Activated B cell treated with CpG ODN at 0.5 μM for 24 hours (primary cell): ENCODE measurements at regions not wholly inside any gene's neighbourhood (a gene's known extent, or its start where the extent isn't known, plus 50 kb on each side); places are given as distances from the start of the nearest gene placed in this dataset.

Experiments used
- ATAC-seq: fragments of 200-7000 bp; cut with Tn5 transposase; one replicate; pipeline ENCODE4 v1.10.0; 2021; ENCODE audit warnings: low read depth, mild to moderate bottlenecking, moderate library complexity
- CTCF ChIA-PET: fragments of 350-600 bp; sonication (Branson Sonifier 250); formaldehyde crosslinking; loops from one replicate; lab custom pipeline; 2021; ENCODE audit warnings: antibody characterized with exemption; lab: Charles Lee
- POLR2A ChIA-PET: fragments of 350-600 bp; sonication (Branson Sonifier 250); formaldehyde crosslinking; loops from one replicate; lab custom pipeline; 2021; ENCODE audit warnings: antibody characterized with exemption; lab: Charles Lee
- DNase-seq: peaks from one replicate; pipeline ENCODE4 v3.0.0; 2022
- H3K27ac Mint-ChIP-seq: one replicate; pipeline ENCODE4 v1.8.0; 2020; ENCODE audit warnings: mixed read lengths
- H3K27me3 Mint-ChIP-seq: one replicate; pipeline ENCODE4 v1.8.0; 2021; ENCODE audit warnings: mixed read lengths
- H3K36me3 Mint-ChIP-seq: one replicate; pipeline ENCODE4 v1.8.0; 2021; ENCODE audit warnings: low read depth, mixed read lengths
- H3K4me1 Mint-ChIP-seq: one replicate; pipeline ENCODE4 v1.8.0; 2021; ENCODE audit warnings: mixed read lengths
- H3K4me3 Mint-ChIP-seq: one replicate; pipeline ENCODE4 v1.8.0; 2020; ENCODE audit warnings: mild to moderate bottlenecking, mixed read lengths
- H3K9me3 Mint-ChIP-seq: one replicate; pipeline ENCODE4 v1.8.0; 2020; ENCODE audit warnings: mixed read lengths
- intact Hi-C: fragments of 100-400 bp; cut with micrococcal nuclease; formaldehyde crosslinking; loops from one replicate; pipeline ENCODE4 v1.15.1; 2024
- TF ChIP-seq, protein P1 (sequence below): fragments of 200-600 bp; IDR thresholded peaks from one replicate; pipeline ENCODE4 v1.8.0; 2022; ENCODE audit warnings: antibody characterized with exemption, mild to moderate bottlenecking

GRCh38 chr18:8969639-8970390, 132.7 kb upstream of the NDUFV2 start:
- ATAC-seq (no peak), DNase-seq (no peak)
- ChIA-PET CTCF (interaction anchor here (0.7 kb wide), 1 partner anchor 18 kb away, joined by 3 read pairs; no protein-coding TSS in a partner anchor), POLR2A (no interaction called here)
- H3K27me3 Mint-ChIP-seq: peaks cover 6% of the 10 kb centered on the region
- H3K27ac Mint-ChIP-seq: no peak overlapping the region
- no peak overlapping the region for H3K4me3 Mint-ChIP-seq
- intact Hi-C loops: no loop called here
- H3K36me3 Mint-ChIP-seq: no peaks in the 10 kb centered on the region
- H3K9me3 Mint-ChIP-seq: peaks cover 3% of the 10 kb centered on the region
- TF ChIP-seq, protein P1, sequence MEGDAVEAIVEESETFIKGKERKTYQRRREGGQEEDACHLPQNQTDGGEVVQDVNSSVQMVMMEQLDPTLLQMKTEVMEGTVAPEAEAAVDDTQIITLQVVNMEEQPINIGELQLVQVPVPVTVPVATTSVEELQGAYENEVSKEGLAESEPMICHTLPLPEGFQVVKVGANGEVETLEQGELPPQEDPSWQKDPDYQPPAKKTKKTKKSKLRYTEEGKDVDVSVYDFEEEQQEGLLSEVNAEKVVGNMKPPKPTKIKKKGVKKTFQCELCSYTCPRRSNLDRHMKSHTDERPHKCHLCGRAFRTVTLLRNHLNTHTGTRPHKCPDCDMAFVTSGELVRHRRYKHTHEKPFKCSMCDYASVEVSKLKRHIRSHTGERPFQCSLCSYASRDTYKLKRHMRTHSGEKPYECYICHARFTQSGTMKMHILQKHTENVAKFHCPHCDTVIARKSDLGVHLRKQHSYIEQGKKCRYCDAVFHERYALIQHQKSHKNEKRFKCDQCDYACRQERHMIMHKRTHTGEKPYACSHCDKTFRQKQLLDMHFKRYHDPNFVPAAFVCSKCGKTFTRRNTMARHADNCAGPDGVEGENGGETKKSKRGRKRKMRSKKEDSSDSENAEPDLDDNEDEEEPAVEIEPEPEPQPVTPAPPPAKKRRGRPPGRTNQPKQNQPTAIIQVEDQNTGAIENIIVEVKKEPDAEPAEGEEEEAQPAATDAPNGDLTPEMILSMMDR: no peak
- H3K4me1 Mint-ChIP-seq: peaks cover 16% of the 10 kb centered on the region

- POLR2A ChIA-PET: no interaction called here
- Mint-ChIP-seq H3K4me3 (no peak overlapping the region), H3K4me1 (peaks cover 16% of the 10 kb centered on the region), H3K27me3 (peaks cover 6% of the 10 kb centered on the region), H3K27ac (no peak overlapping the region), H3K36me3 (no peaks in the 10 kb centered on the region), H3K9me3 (peaks cover 3% of the 10 kb centered on the region)
- TF ChIP-seq, protein P1: no peak
- intact Hi-C loops: no loop called here
- no peak for ATAC-seq
- no peak for DNase-seq
- CTCF ChIA-PET: interaction anchor here (1.1 kb wide), 1 partner anchor 13 kb away, joined by 3 read pairs; no protein-coding TSS in a partner anchor
These were observed 131.7 kb upstream of the NDUFV2 start for GRCh38 chr18:8970843-8971242.

- ChIA-PET CTCF (no interaction called here), POLR2A (no interaction called here)
- DNase-seq: no peak
- intact Hi-C loops: no loop called here
- Mint-ChIP-seq H3K27me3 (peaks cover 6% of the 10 kb centered on the region), H3K4me3 (no peak overlapping the region), H3K4me1 (peaks cover 7% of the 10 kb centered on the region), H3K27ac (no peak overlapping the region), H3K36me3 (no peaks in the 10 kb centered on the region), H3K9me3 (peaks cover 3% of the 10 kb centered on the region)
- no peak for ATAC-seq
- TF ChIP-seq, protein P1: no peak
These were observed 130.4 kb upstream of the NDUFV2 start for GRCh38 chr18:8972116-8972515.

DNA sequence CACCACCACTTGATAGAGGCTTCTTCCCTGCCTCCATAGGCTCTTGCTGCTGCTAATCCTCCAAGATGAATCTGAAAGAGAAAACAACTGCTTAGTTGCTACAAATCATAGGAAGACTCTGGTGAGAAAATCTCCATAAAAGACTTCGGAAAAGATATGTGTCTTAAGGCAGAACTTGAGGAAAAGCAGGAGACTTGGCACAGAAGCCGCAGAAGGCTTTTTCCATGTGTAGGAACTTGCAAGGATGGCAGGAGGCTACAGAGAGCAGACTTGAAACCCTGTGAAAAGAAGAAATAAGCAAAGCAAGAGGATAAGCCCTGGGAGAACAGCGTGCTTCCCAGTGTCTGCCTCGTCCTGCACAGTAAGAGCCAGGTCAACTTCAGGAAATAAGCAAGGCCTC, 128.2 kb upstream of the NDUFV2 start:
- H3K9me3 Mint-ChIP-seq: peaks cover 3% of the 10 kb centered on the region
- no peak for ATAC-seq
- H3K27me3 Mint-ChIP-seq: peaks cover 6% of the 10 kb centered on the region
- no peak overlapping the region for H3K27ac Mint-ChIP-seq
- DNase-seq: no peak
- no peaks in the 10 kb centered on the region for H3K36me3 Mint-ChIP-seq
- H3K4me3 Mint-ChIP-seq: no peak overlapping the region
- CTCF ChIA-PET: no interaction called here
- H3K4me1 Mint-ChIP-seq: peaks cover 15% of the 10 kb centered on the region
- POLR2A ChIA-PET: no interaction called here
- TF ChIP-seq, protein P1: no peak
- intact Hi-C loops: no loop called here

DNA sequence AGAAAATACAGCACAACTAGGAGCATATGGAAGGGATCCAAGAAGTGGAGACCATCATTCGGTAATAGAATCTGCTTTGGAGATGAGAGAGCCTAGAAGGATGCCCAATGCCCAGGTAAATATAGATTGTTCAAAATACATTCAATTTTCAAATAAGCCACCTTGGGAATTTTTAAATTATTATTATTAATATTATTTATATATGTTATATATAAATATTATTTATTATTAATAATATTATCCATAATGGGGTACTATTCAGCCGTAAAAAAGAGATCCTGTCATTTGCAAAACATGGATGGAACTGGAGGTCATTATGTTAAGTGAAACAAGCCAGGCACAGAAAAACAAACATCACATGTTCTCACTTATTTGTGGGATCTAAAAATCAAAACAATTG, 127.8 kb upstream of the NDUFV2 start:
- intact Hi-C loops: no loop called here
- H3K27me3 Mint-ChIP-seq: peaks cover 6% of the 10 kb centered on the region
- H3K9me3 Mint-ChIP-seq: peaks cover 3% of the 10 kb centered on the region
- no peak overlapping the region for H3K4me3 Mint-ChIP-seq
- no peak overlapping the region for H3K27ac Mint-ChIP-seq
- peaks cover 16% of the 10 kb centered on the region for H3K4me1 Mint-ChIP-seq
- DNase-seq: no peak
- no peak for ATAC-seq
- TF ChIP-seq, protein P1: no peak
- no peaks in the 10 kb centered on the region for H3K36me3 Mint-ChIP-seq
- ChIA-PET CTCF (no interaction called here), POLR2A (no interaction called here)
